IMR-90 (cell line): ENCODE measurements at regions not wholly inside any gene's neighbourhood (a gene's known extent, or its start where the extent isn't known, plus 50 kb on each side); places are given as distances from the start of the nearest gene placed in this dataset.

Source experiments
- ATAC-seq: fragments of 200-7000 bp; cut with Tn5 transposase; 2 replicates; pipeline ENCODE4 v1.9.1; 2020; ENCODE audit warnings: low read depth, mild to moderate bottlenecking, moderate library complexity
- BruUV-seq: library from RNA; stranded (reverse); fragments of 400-500 nt; replicated peaks from 2 replicates; lab custom pipeline; 2021; lab: Mats Ljungman, UMichigan
- CTCF ChIA-PET: fragments of 300-600 bp; formaldehyde crosslinking; extraction: SDS; loops from one replicate; lab custom pipeline; 2021; ENCODE audit warnings: antibody characterized with exemption; lab: Yijun Ruan, JAX
- POLR2A ChIA-PET: fragments of 300-600 bp; sonication (Branson Sonifier 250); formaldehyde crosslinking; loops from one replicate; lab custom pipeline; 2022; ENCODE audit warnings: antibody characterized with exemption; ENCODE audit not compliant: unreplicated experiment; lab: Charles Lee
- DNase-seq: peaks from one replicate; pipeline ENCODE4 v3.0.0; 2013
- H2AFZ ChIP-seq: replicated peaks from 2 replicates; pipeline ENCODE3; 2013; ENCODE audit warnings: low read length, mild to moderate bottlenecking; ENCODE audit not compliant: poor library complexity
- H2AK5ac ChIP-seq: 2 replicates; pipeline ENCODE4 v1.6.1; 2013; ENCODE audit warnings: low read depth, low read length, inconsistent platforms
- H2AK9ac ChIP-seq: replicated peaks from 2 replicates; pipeline ENCODE3; 2013; ENCODE audit warnings: mild to moderate bottlenecking, low read depth, low read length, moderate library complexity; ENCODE audit not compliant: poor library complexity
- H2BK120ac ChIP-seq: 2 replicates; pipeline ENCODE4 v1.6.1; 2013; ENCODE audit warnings: low read depth, low read length, inconsistent platforms
- H2BK15ac ChIP-seq: 3 replicates; pipeline ENCODE4 v1.6.1; 2013; ENCODE audit warnings: low read depth, low read length, inconsistent platforms
- H2BK20ac ChIP-seq: 2 replicates; pipeline ENCODE4 v1.6.1; 2013; ENCODE audit warnings: low read depth, mild to moderate bottlenecking, inconsistent platforms, low read length, moderate library complexity
- H2BK5ac ChIP-seq: 2 replicates; pipeline ENCODE4 v1.6.1; 2013; ENCODE audit warnings: mild to moderate bottlenecking, low read depth, low read length, inconsistent platforms; ENCODE audit not compliant: poor library complexity, severe bottlenecking
- H3K14ac ChIP-seq: replicated peaks from 2 replicates; pipeline ENCODE4 v1.6.1; 2013; ENCODE audit warnings: low read depth, low read length, inconsistent platforms
- H3K18ac ChIP-seq: 2 replicates; pipeline ENCODE4 v1.6.1; 2013; ENCODE audit warnings: low read depth, low read length, control low read depth
- H3K23ac ChIP-seq: 2 replicates; pipeline ENCODE4 v1.6.1; 2013; ENCODE audit warnings: low read depth, low read length, inconsistent platforms
- H3K27ac ChIP-seq: 2 replicates; pipeline ENCODE4 v1.5.1; 2013; ENCODE audit warnings: mild to moderate bottlenecking, control low read depth, low read length; ENCODE audit not compliant: insufficient read depth
- H3K27me3 ChIP-seq: 2 replicates; pipeline ENCODE4 v1.6.1; 2013; ENCODE audit warnings: low read length; ENCODE audit not compliant: control insufficient read depth, insufficient read depth
- H3K36me3 ChIP-seq: 2 replicates; pipeline ENCODE4 v1.6.1; 2013; ENCODE audit warnings: low read length, mixed read lengths; ENCODE audit not compliant: control insufficient read depth, insufficient read depth
- H3K4ac ChIP-seq: 2 replicates; pipeline ENCODE4 v1.6.1; 2013; ENCODE audit warnings: low read depth, low read length, inconsistent platforms
- H3K4me1 ChIP-seq: 2 replicates; pipeline ENCODE4 v1.6.1; 2013; ENCODE audit warnings: low read length, mixed read lengths; ENCODE audit not compliant: control insufficient read depth, insufficient read depth
- H3K4me2 ChIP-seq: 2 replicates; pipeline ENCODE4 v1.6.1; 2013; ENCODE audit warnings: low read depth, mild to moderate bottlenecking, control low read depth, low read length, moderate library complexity
- H3K4me3 ChIP-seq: 2 replicates; pipeline ENCODE4 v1.5.1; 2013; ENCODE audit warnings: low read depth, mild to moderate bottlenecking, control low read depth, low read length, moderate library complexity; ENCODE audit not compliant: insufficient read depth
- H3K56ac ChIP-seq: 2 replicates; pipeline ENCODE4 v1.6.1; 2013; ENCODE audit warnings: low read length, inconsistent platforms; ENCODE audit not compliant: insufficient read depth; ENCODE audit errors: extremely low read depth
- H3K79me1 ChIP-seq, 2 experiments: 2 replicates each; pipeline ENCODE4 v1.6.1; 2013; ENCODE audit warnings: low read length in 2 of 2, inconsistent platforms in 1 of 2, low read depth in 1 of 2
- H3K9ac ChIP-seq: 2 replicates; pipeline ENCODE4 v1.6.1; 2013; ENCODE audit warnings: low read depth, low read length, control low read depth
- H3K9me1 ChIP-seq: 2 replicates; pipeline ENCODE4 v1.6.1; 2013; ENCODE audit warnings: low read length, inconsistent platforms; ENCODE audit not compliant: insufficient read depth
- H3K9me3 ChIP-seq: 2 replicates; pipeline ENCODE4 v1.6.1; 2013; ENCODE audit warnings: low read length; ENCODE audit not compliant: control insufficient read depth, insufficient read depth
- H4K20me1 ChIP-seq: 2 replicates; pipeline ENCODE4 v1.6.1; 2013; ENCODE audit warnings: low read length, inconsistent platforms; ENCODE audit not compliant: insufficient read depth
- H4K5ac ChIP-seq: 2 replicates; pipeline ENCODE4 v1.6.1; 2013; ENCODE audit warnings: mild to moderate bottlenecking, low read depth, low read length, control low read depth
- H4K8ac ChIP-seq, 2 experiments: 2 replicates each; pipeline ENCODE4 v1.6.1; 2013; ENCODE audit warnings: low read depth in 2 of 2, low read length in 2 of 2, control low read depth in 1 of 2, inconsistent platforms in 1 of 2
- H4K91ac ChIP-seq: 2 replicates; pipeline ENCODE4 v1.6.1; 2013; ENCODE audit warnings: low read depth, low read length, inconsistent platforms; ENCODE audit not compliant: insufficient read depth
- BHLHE40 ChIP-seq: fragments of 150-350 bp; IDR thresholded peaks from 2 replicates; pipeline ENCODE4 v1.6.1; 2016; ENCODE audit warnings: mild to moderate bottlenecking, low read depth, low read length
- CEBPB ChIP-seq: IDR thresholded peaks from 2 replicates; pipeline ENCODE4 v1.6.1; 2012; ENCODE audit warnings: low read depth, low read length, improper control_type of control experiment
- FOS ChIP-seq: fragments of 150-350 bp; IDR thresholded peaks from 2 replicates; pipeline ENCODE4 v1.6.1; 2016; ENCODE audit warnings: low read depth, low read length
- MAFK ChIP-seq: IDR thresholded peaks from 2 replicates; pipeline ENCODE4 v1.6.1; 2012; ENCODE audit warnings: low read depth, low read length, improper control_type of control experiment
- MAZ ChIP-seq: IDR thresholded peaks from 2 replicates; pipeline ENCODE4 v1.6.1; 2012; ENCODE audit warnings: low read depth, mild to moderate bottlenecking, low read length, improper control_type of control experiment, moderate library complexity, borderline replicate concordance
- POLR2A ChIP-seq: IDR thresholded peaks from 2 replicates; pipeline ENCODE4 v1.6.1; 2012; ENCODE audit warnings: mild to moderate bottlenecking, low read depth, low read length
- RAD21 ChIP-seq: IDR thresholded peaks from 2 replicates; pipeline ENCODE4 v1.6.1; 2012; ENCODE audit warnings: low read length, improper control_type of control experiment
- RCOR1 ChIP-seq: IDR thresholded peaks from 2 replicates; pipeline ENCODE4 v1.6.1; 2012; ENCODE audit warnings: mild to moderate bottlenecking, low read length, improper control_type of control experiment; ENCODE audit not compliant: insufficient replicate concordance
- RFX5 ChIP-seq: IDR thresholded peaks from 2 replicates; pipeline ENCODE4 v1.8.0; 2012; ENCODE audit warnings: low read depth, mild to moderate bottlenecking, low read length, moderate library complexity
- SMC3 ChIP-seq: fragments of 150-350 bp; IDR thresholded peaks from 2 replicates; pipeline ENCODE4 v1.6.1; 2016; ENCODE audit warnings: low read depth, mild to moderate bottlenecking, antibody characterized with exemption, low read length, moderate library complexity
- WGBS, 2 experiments: methylation state at CpG; one replicate each; pipeline versions ENCODE4 v1.1.5 to v1.1.7; 2013; ENCODE audit warnings: missing lambda C conversion rate in 2 of 2; ENCODE audit not compliant: insufficient read length in 1 of 2; ENCODE audit errors: extremely low coverage in 2 of 2; 5-methylcytosine and 5-hydroxymethylcytosine counted together
- dilution Hi-C: fragments of 300-500 bp; cut with HindIII; formaldehyde crosslinking; loops from one replicate; pipeline ENCODE4 v1.14.3; 2018; ENCODE audit warnings: low sequenced_read_pairs; ENCODE audit not compliant: unreplicated experiment
- in situ Hi-C: fragments of 300-500 bp; cut with MboI; formaldehyde crosslinking; loops from 3 replicates; pipeline ENCODE4 v1.14.3; 2019; ENCODE audit warnings: low sequenced_read_pairs, inconsistent platforms, mixed read lengths
- intact Hi-C: fragments of 100-400 bp; cut with micrococcal nuclease; formaldehyde crosslinking; loops from 2 replicates; pipeline ENCODE4 v1.10.0; 2022
- TF ChIP-seq, protein P1 (sequence below): fragments of 150-350 bp; IDR thresholded peaks from 2 replicates; pipeline ENCODE4 v1.6.1; 2017; ENCODE audit warnings: mild to moderate bottlenecking, antibody characterized with exemption, low read length, low read depth
- TF ChIP-seq, protein P2 (sequence below): conservative IDR thresholded peaks from 2 replicates; pipeline ENCODE4 v1.5.1; 2012; ENCODE audit warnings: mild to moderate bottlenecking, low read depth, low read length, improper control_type of control experiment

DNA sequence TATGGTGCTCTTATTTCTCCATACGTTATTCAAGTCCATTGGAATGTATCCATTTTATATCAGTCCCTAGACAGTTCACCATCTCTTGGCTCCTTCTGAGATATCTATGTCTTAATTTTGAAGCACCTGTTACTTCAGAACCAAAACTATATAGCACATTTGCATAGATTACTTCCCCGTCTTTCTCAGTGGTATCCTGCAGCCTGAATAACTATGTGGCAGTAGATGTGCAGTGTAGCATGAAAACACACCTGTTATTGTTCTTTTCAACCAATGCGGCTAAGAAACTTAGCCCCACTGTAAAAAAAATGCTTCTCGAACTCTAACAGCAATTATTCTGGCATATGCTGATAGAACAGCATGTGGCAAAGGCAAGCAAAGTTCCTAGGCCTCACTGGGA lies 1184.4 kb upstream of the ADGRB3 start:
- Histone ChIP-seq H4K5ac (no peak overlapping the region), H2BK15ac (no peak overlapping the region), H3K4me1 (no peaks in the 10 kb centered on the region), H3K14ac (no peak overlapping the region), H3K23ac (no peak overlapping the region), H3K4me2 (no peak overlapping the region), H2BK20ac (no peak overlapping the region), H3K9me1 (no peaks in the 10 kb centered on the region), H4K8ac (no peak overlapping the region), H2BK120ac (no peak overlapping the region), H3K36me3 (no peaks in the 10 kb centered on the region), H3K56ac (no peak overlapping the region), H3K79me1 (no peaks in the 10 kb centered on the region), H3K9me3 (peaks cover 3% of the 10 kb centered on the region; the same call in 1 of the 2 replicates), H3K9ac (no peak overlapping the region), H3K18ac (no peak overlapping the region), H3K4me3 (no peak overlapping the region), H4K20me1 (no peaks in the 10 kb centered on the region), H2AFZ (no peak overlapping the region), H2AK9ac (no peak overlapping the region), H3K27me3 (no peaks in the 10 kb centered on the region), H4K91ac (no peak overlapping the region), H2BK5ac (no peak overlapping the region), H2AK5ac (no peak overlapping the region), H3K4ac (no peak overlapping the region), H3K27ac (no peak overlapping the region)
- intact Hi-C loops: no loop called here
- POLR2A ChIA-PET: no interaction called here
- in situ Hi-C loops: no loop called here
- TF ChIP-seq RCOR1 (no peak), FOS (no peak), BHLHE40 (no peak), SMC3 (no peak), MAZ (no peak), MAFK (no peak), CEBPB (no peak), RAD21 (no peak), POLR2A (no peak), RFX5 (no peak)
- TF ChIP-seq, protein P1, sequence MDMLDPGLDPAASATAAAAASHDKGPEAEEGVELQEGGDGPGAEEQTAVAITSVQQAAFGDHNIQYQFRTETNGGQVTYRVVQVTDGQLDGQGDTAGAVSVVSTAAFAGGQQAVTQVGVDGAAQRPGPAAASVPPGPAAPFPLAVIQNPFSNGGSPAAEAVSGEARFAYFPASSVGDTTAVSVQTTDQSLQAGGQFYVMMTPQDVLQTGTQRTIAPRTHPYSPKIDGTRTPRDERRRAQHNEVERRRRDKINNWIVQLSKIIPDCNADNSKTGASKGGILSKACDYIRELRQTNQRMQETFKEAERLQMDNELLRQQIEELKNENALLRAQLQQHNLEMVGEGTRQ: no peak
- TF ChIP-seq, protein P2, sequence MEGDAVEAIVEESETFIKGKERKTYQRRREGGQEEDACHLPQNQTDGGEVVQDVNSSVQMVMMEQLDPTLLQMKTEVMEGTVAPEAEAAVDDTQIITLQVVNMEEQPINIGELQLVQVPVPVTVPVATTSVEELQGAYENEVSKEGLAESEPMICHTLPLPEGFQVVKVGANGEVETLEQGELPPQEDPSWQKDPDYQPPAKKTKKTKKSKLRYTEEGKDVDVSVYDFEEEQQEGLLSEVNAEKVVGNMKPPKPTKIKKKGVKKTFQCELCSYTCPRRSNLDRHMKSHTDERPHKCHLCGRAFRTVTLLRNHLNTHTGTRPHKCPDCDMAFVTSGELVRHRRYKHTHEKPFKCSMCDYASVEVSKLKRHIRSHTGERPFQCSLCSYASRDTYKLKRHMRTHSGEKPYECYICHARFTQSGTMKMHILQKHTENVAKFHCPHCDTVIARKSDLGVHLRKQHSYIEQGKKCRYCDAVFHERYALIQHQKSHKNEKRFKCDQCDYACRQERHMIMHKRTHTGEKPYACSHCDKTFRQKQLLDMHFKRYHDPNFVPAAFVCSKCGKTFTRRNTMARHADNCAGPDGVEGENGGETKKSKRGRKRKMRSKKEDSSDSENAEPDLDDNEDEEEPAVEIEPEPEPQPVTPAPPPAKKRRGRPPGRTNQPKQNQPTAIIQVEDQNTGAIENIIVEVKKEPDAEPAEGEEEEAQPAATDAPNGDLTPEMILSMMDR: no peak
- CTCF ChIA-PET: no interaction called here
- BruUV-seq: no TSS peak
- WGBS, 2 experiments: no CpG with 5 or more reads among the region's 4 CpGs
- no peak for ATAC-seq
- DNase-seq: no peak
- dilution Hi-C loops: no loop called here
